Astrocyte (in vitro differentiated cells and primary cell): ENCODE measurements at regions not wholly inside any gene's neighbourhood (a gene's known extent, or its start where the extent isn't known, plus 50 kb on each side); places are given as distances from the start of the nearest gene placed in this dataset.

Experiments used
- DNase-seq: peaks from one replicate; pipeline ENCODE4 v3.0.0-alpha.2; 2010; ENCODE audit warnings: low read depth
- FAIRE-seq: peaks from 2 replicates; lab custom pipeline; 2011; peaks lifted over from hg19 to GRCh38; lab: Jason Lieb, UNC
- H2AFZ ChIP-seq: 2 replicates; pipeline ENCODE4 v1.6.0; 2012; ENCODE audit warnings: low read depth, low read length, inconsistent platforms
- H3K27ac ChIP-seq: 2 replicates; pipeline ENCODE4 v1.5.1; 2011; ENCODE audit warnings: low read depth, low read length, inconsistent platforms
- H3K27me3 ChIP-seq: 2 replicates; pipeline ENCODE4 v1.6.0; 2011; ENCODE audit warnings: low read length, inconsistent platforms; ENCODE audit not compliant: insufficient read depth
- H3K36me3 ChIP-seq: 2 replicates; pipeline ENCODE4 v1.5.1; 2011; ENCODE audit warnings: low read length, inconsistent platforms; ENCODE audit not compliant: insufficient read depth
- H3K4me1 ChIP-seq: 2 replicates; pipeline ENCODE4 v1.5.1; 2011; ENCODE audit warnings: low read length, inconsistent platforms; ENCODE audit not compliant: insufficient read depth
- H3K4me2 ChIP-seq: 2 replicates; pipeline ENCODE4 v1.6.0; 2012; ENCODE audit warnings: low read length, inconsistent platforms
- H3K4me3 ChIP-seq: 2 replicates; pipeline ENCODE4 v1.5.1; 2011; ENCODE audit warnings: low read depth, mild to moderate bottlenecking, low read length, inconsistent platforms; ENCODE audit not compliant: insufficient read depth
- H3K79me2 ChIP-seq: 2 replicates; pipeline ENCODE4 v1.6.0; 2012; ENCODE audit warnings: mild to moderate bottlenecking, low read length, inconsistent platforms; ENCODE audit not compliant: insufficient read depth
- H3K9ac ChIP-seq: 2 replicates; pipeline ENCODE4 v1.6.0; 2012; ENCODE audit warnings: mild to moderate bottlenecking, low read length, inconsistent platforms
- H3K9me3 ChIP-seq: 2 replicates; pipeline ENCODE4 v1.5.1; 2012; ENCODE audit warnings: low read depth, mild to moderate bottlenecking, low read length, inconsistent platforms; ENCODE audit not compliant: insufficient read depth
- H4K20me1 ChIP-seq: 2 replicates; pipeline ENCODE4 v1.6.0; 2012; ENCODE audit warnings: low read length, inconsistent platforms; ENCODE audit not compliant: insufficient read depth
- H3K27ac Mint-ChIP-seq: one replicate; pipeline ENCODE4 v1.8.0; 2021; ENCODE audit warnings: mild to moderate bottlenecking, mixed read lengths; ENCODE audit not compliant: unreplicated experiment
- H3K27me3 Mint-ChIP-seq: one replicate; pipeline ENCODE4 v1.8.0; 2021; ENCODE audit warnings: low read depth, mixed read lengths; ENCODE audit not compliant: unreplicated experiment
- H3K36me3 Mint-ChIP-seq: one replicate; pipeline ENCODE4 v1.8.0; 2021; ENCODE audit warnings: low read depth, mixed read lengths; ENCODE audit not compliant: unreplicated experiment
- H3K4me1 Mint-ChIP-seq: one replicate; pipeline ENCODE4 v1.8.0; 2021; ENCODE audit warnings: low read depth, mixed read lengths; ENCODE audit not compliant: unreplicated experiment
- H3K4me3 Mint-ChIP-seq: one replicate; pipeline ENCODE4 v1.8.0; 2021; ENCODE audit warnings: mild to moderate bottlenecking, moderate library complexity, mixed read lengths; ENCODE audit not compliant: unreplicated experiment
- H3K9me3 Mint-ChIP-seq: one replicate; pipeline ENCODE4 v1.8.0; 2021; ENCODE audit warnings: mild to moderate bottlenecking, mixed read lengths; ENCODE audit not compliant: unreplicated experiment
- EZH2 ChIP-seq: IDR thresholded peaks from 2 replicates; pipeline ENCODE4 v1.6.1; 2012; ENCODE audit warnings: mild to moderate bottlenecking, low read length, inconsistent platforms; ENCODE audit not compliant: insufficient read depth
- TF ChIP-seq, protein P1 (sequence below): IDR thresholded peaks from 2 replicates; pipeline ENCODE4 v1.5.1; 2011; ENCODE audit warnings: low read depth, mild to moderate bottlenecking, inconsistent platforms, low read length, moderate library complexity; ENCODE audit not compliant: insufficient read depth

DNA sequence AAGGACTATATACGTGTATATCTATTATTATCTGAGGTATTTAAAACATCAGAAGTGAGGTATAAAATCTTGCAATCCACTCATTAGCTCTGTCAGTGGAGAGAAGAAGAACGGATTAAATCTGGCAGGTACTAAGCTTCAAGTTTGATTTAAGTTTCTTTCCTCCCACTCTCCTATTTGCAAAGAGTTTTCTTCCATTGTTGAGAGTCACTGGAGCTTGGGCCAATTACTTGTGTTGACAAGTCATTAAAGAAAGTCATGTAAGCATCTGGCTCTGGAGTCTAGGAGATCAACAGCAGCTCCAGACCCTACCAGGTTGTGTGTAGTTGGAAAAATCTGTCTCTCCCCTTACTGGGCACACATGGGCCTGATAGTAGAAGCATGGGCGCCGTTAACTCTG lies 476.8 kb upstream of the SMARCA2 start:
- Mint-ChIP-seq H3K27ac (no peak overlapping the region), H3K36me3 (no peaks in the 10 kb centered on the region), H3K4me3 (no peak overlapping the region), H3K4me1 (peaks cover 5% of the 10 kb centered on the region), H3K9me3 (no peaks in the 10 kb centered on the region), H3K27me3 (peaks cover 5% of the 10 kb centered on the region)
- TF ChIP-seq, protein P1, sequence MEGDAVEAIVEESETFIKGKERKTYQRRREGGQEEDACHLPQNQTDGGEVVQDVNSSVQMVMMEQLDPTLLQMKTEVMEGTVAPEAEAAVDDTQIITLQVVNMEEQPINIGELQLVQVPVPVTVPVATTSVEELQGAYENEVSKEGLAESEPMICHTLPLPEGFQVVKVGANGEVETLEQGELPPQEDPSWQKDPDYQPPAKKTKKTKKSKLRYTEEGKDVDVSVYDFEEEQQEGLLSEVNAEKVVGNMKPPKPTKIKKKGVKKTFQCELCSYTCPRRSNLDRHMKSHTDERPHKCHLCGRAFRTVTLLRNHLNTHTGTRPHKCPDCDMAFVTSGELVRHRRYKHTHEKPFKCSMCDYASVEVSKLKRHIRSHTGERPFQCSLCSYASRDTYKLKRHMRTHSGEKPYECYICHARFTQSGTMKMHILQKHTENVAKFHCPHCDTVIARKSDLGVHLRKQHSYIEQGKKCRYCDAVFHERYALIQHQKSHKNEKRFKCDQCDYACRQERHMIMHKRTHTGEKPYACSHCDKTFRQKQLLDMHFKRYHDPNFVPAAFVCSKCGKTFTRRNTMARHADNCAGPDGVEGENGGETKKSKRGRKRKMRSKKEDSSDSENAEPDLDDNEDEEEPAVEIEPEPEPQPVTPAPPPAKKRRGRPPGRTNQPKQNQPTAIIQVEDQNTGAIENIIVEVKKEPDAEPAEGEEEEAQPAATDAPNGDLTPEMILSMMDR = no peak
- no peak for TF ChIP-seq EZH2
- no peak overlapping the region for H3K4me2 ChIP-seq
- H4K20me1 ChIP-seq = no peaks in the 10 kb centered on the region
- H3K36me3 ChIP-seq = no peaks in the 10 kb centered on the region
- no peaks in the 10 kb centered on the region for H3K9me3 ChIP-seq
- H3K27me3 ChIP-seq = no peaks in the 10 kb centered on the region
- FAIRE-seq (no peak), DNase-seq (no peak)
- no peak overlapping the region for H3K27ac ChIP-seq
- H2AFZ ChIP-seq = no peak overlapping the region
- no peaks in the 10 kb centered on the region for H3K79me2 ChIP-seq
- no peak overlapping the region for H3K9ac ChIP-seq
- no peak overlapping the region for H3K4me3 ChIP-seq
- no peaks in the 10 kb centered on the region for H3K4me1 ChIP-seq

DNA sequence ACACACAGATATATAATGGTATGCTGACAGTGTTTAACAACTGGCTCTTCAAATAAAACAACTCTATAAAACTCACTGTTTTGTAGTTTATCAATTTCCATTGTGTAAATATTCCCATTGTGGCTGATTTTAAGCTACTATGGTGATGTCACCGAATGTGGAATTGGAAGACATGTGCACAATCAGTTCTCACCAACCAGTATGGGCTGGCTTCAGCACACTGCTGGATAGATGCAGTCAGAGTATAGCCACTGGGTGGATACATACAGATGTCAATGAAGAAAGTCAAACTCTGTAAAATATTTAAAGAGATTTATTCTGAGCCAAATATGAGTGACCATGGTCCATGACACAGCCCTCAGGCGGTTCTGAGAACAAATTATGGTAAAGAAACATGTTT lies 475.9 kb upstream of the SMARCA2 start:
- Mint-ChIP-seq H3K9me3 (no peaks in the 10 kb centered on the region), H3K27ac (no peak overlapping the region), H3K36me3 (no peaks in the 10 kb centered on the region), H3K27me3 (no peaks in the 10 kb centered on the region), H3K4me1 (peaks cover 5% of the 10 kb centered on the region), H3K4me3 (no peak overlapping the region)
- H3K4me2 ChIP-seq = no peak overlapping the region
- no peaks in the 10 kb centered on the region for H3K4me1 ChIP-seq
- H3K36me3 ChIP-seq = no peaks in the 10 kb centered on the region
- no peak overlapping the region for H3K4me3 ChIP-seq
- no peaks in the 10 kb centered on the region for H3K9me3 ChIP-seq
- no peak overlapping the region for H2AFZ ChIP-seq
- no peak for TF ChIP-seq EZH2
- TF ChIP-seq, protein P1 = no peak
- no peak for FAIRE-seq
- DNase-seq = no peak
- H3K9ac ChIP-seq = no peak overlapping the region
- H3K79me2 ChIP-seq = no peaks in the 10 kb centered on the region
- H4K20me1 ChIP-seq = no peaks in the 10 kb centered on the region
- no peak overlapping the region for H3K27ac ChIP-seq
- H3K27me3 ChIP-seq = no peaks in the 10 kb centered on the region

DNA sequence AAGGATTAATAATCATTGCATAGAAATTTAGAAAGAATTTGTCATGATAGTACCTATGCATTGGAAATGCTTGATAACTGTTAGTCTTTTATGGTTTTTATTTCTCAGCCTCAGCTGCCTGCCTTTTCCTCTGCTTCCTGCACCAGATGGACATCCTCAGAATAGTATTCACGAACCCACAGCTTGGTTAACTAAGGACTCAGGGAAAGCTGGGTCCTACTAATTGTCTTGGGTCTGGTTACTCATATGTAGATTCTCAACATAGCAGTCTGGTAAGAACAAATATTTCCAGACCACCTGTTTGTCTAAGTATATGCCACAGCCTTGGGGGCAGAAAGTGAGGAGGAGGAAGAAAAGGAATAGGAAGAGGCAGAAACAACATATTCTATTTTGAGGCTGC lies 464.5 kb upstream of the SMARCA2 start:
- H3K4me2 ChIP-seq = no peak overlapping the region
- H3K4me1 Mint-ChIP-seq = no peaks in the 10 kb centered on the region
- no peak overlapping the region for H3K4me3 Mint-ChIP-seq
- no peaks in the 10 kb centered on the region for H3K36me3 ChIP-seq
- no peaks in the 10 kb centered on the region for H3K36me3 Mint-ChIP-seq
- H3K27ac Mint-ChIP-seq = no peak overlapping the region
- no peaks in the 10 kb centered on the region for H3K4me1 ChIP-seq
- TF ChIP-seq EZH2 = no peak
- TF ChIP-seq, protein P1 = no peak
- H3K79me2 ChIP-seq = no peaks in the 10 kb centered on the region
- H2AFZ ChIP-seq = no peak overlapping the region
- no peaks in the 10 kb centered on the region for H4K20me1 ChIP-seq
- no peaks in the 10 kb centered on the region for H3K27me3 Mint-ChIP-seq
- no peak overlapping the region for H3K27ac ChIP-seq
- H3K4me3 ChIP-seq = no peak overlapping the region
- FAIRE-seq = no peak
- no peaks in the 10 kb centered on the region for H3K9me3 Mint-ChIP-seq
- DNase-seq = no peak
- H3K9ac ChIP-seq = no peak overlapping the region
- H3K9me3 ChIP-seq = no peaks in the 10 kb centered on the region
- H3K27me3 ChIP-seq = no peaks in the 10 kb centered on the region
